Activated CD8-positive, alpha-beta T cell treated with anti-CD3 and anti-CD28 coated beads for 36 hours (primary cell): ENCODE measurements at regions not wholly inside any gene's neighbourhood (a gene's known extent, or its start where the extent isn't known, plus 50 kb on each side); places are given as distances from the start of the nearest gene placed in this dataset.
A peak's percentile ranks its signal among the peaks of the same experiment; 100 is the strongest.

Experiments used
- ATAC-seq: fragments of 200-7000 bp; cut with Tn5 transposase; one replicate; pipeline ENCODE4 v1.10.0; 2021; ENCODE audit warnings: mild to moderate bottlenecking, moderate library complexity
- CTCF ChIA-PET: fragments of 350-600 bp; sonication (Branson Sonifier 250); formaldehyde crosslinking; loops from one replicate; lab custom pipeline; 2021; ENCODE audit warnings: antibody characterized with exemption; lab: Charles Lee
- POLR2A ChIA-PET: fragments of 350-600 bp; sonication (Branson Sonifier 250); formaldehyde crosslinking; loops from one replicate; lab custom pipeline; 2021; ENCODE audit warnings: antibody characterized with exemption; lab: Charles Lee
- DNase-seq: peaks from one replicate; pipeline ENCODE4 v3.0.0-alpha.2; 2020
- H3K27ac Mint-ChIP-seq: one replicate; pipeline ENCODE4 v1.8.0; 2021; ENCODE audit warnings: mild to moderate bottlenecking, mixed read lengths
- H3K27me3 Mint-ChIP-seq: one replicate; pipeline ENCODE4 v1.8.0; 2021; ENCODE audit warnings: mixed read lengths
- H3K36me3 Mint-ChIP-seq: one replicate; pipeline ENCODE4 v1.8.0; 2021; ENCODE audit warnings: low read depth, mixed read lengths
- H3K4me1 Mint-ChIP-seq: one replicate; pipeline ENCODE4 v1.8.0; 2021; ENCODE audit warnings: low read depth, mixed read lengths
- H3K4me3 Mint-ChIP-seq: one replicate; pipeline ENCODE4 v1.8.0; 2021; ENCODE audit warnings: mild to moderate bottlenecking, moderate library complexity, mixed read lengths
- H3K9me3 Mint-ChIP-seq: one replicate; pipeline ENCODE4 v1.8.0; 2021; ENCODE audit warnings: mixed read lengths
- intact Hi-C: fragments of 100-400 bp; cut with micrococcal nuclease; formaldehyde crosslinking; loops from one replicate; pipeline ENCODE4 v1.10.0; 2022
- TF ChIP-seq, protein P1 (sequence below): fragments of 200-600 bp; IDR thresholded peaks from one replicate; pipeline ENCODE4 v1.8.0; 2022; ENCODE audit warnings: antibody characterized with exemption, mild to moderate bottlenecking

DNA sequence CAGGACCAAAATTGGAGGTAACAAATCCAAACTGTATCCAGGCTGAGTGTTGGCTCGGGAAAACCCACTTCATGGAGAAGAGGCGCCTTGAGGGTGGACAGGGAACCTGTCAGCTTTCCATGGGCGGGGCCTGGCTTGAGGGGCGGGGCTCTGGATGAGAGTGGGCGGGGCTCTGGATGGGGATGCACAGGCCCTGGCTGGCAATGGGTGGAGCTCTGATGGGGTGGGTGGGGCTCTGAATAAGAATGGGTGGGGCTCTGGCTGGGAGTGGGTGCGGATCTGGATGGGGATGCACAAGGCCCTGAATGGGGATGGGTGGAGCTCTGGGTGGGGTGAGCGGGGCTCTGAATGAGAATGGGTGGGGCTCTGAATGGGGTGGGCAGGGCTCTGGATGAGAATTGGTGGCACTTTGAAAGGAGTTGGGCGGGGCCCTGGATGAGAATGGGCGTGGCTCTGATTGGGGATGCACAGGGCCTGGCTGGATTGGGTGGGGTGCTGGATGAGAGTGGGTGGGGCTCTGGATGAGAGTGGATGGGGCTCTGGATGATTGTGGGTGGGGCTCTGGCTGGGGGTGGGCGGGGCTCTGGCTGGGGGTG lies 96.6 kb upstream of the NPTX2 start:
- Mint-ChIP-seq H3K36me3 (no peaks in the 10 kb centered on the region), H3K4me3 (no peak overlapping the region), H3K27me3 (no peaks in the 10 kb centered on the region), H3K9me3 (no peaks in the 10 kb centered on the region), H3K4me1 (no peaks in the 10 kb centered on the region), H3K27ac (no peak overlapping the region)
- TF ChIP-seq, protein P1, sequence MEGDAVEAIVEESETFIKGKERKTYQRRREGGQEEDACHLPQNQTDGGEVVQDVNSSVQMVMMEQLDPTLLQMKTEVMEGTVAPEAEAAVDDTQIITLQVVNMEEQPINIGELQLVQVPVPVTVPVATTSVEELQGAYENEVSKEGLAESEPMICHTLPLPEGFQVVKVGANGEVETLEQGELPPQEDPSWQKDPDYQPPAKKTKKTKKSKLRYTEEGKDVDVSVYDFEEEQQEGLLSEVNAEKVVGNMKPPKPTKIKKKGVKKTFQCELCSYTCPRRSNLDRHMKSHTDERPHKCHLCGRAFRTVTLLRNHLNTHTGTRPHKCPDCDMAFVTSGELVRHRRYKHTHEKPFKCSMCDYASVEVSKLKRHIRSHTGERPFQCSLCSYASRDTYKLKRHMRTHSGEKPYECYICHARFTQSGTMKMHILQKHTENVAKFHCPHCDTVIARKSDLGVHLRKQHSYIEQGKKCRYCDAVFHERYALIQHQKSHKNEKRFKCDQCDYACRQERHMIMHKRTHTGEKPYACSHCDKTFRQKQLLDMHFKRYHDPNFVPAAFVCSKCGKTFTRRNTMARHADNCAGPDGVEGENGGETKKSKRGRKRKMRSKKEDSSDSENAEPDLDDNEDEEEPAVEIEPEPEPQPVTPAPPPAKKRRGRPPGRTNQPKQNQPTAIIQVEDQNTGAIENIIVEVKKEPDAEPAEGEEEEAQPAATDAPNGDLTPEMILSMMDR: no peak
- ChIA-PET CTCF (no interaction called here), POLR2A (no interaction called here)
- intact Hi-C loops: no loop called here
- peak; percentile 24 for ATAC-seq
- DNase-seq: peak; percentile 3

DNA sequence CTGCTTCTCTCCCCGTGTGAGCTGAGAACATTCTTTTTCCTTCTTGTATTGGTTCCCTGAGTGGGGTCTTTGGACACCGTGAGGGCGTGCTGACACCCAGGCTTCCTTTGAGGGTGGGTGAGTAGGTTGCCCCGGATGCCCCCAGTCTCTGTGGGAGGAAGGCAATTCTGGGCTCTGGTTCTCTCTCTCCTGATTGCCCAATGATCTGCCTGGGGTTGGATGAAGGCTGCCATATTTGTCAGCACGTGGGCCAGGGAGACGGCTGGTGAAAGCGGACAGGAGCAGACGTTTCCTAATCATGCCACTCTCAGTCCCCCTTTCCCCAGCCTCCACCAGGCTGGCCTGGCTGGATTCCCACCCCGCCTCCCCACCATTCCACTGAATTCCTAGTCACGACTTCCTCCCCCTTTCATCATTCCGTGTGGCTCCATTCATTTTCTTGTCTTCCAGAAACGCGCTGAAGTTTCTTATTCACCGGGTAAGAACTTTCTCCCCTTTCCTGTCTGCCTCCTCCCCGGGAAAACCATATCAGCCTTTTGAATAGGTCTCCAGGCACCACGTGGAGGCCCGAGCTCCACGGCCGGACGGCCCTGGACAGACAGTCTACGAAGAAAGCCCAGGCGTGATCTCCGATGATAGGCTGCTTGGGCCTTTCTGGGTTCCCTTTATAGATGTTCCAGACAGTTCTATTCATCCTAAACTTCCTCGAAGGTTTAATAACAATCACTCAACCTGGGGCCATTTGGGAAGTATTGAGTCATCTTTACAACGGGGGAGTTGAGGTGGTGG lies 98.7 kb upstream of the NPTX2 start:
- Mint-ChIP-seq H3K36me3 (no peaks in the 10 kb centered on the region), H3K4me3 (no peak overlapping the region), H3K9me3 (no peaks in the 10 kb centered on the region), H3K27me3 (no peaks in the 10 kb centered on the region), H3K4me1 (no peaks in the 10 kb centered on the region), H3K27ac (no peak overlapping the region)
- intact Hi-C loops: no loop called here
- ChIA-PET POLR2A (no interaction called here), CTCF (no interaction called here)
- no peak for DNase-seq
- ATAC-seq: no peak
- TF ChIP-seq, protein P1: no peak

DNA sequence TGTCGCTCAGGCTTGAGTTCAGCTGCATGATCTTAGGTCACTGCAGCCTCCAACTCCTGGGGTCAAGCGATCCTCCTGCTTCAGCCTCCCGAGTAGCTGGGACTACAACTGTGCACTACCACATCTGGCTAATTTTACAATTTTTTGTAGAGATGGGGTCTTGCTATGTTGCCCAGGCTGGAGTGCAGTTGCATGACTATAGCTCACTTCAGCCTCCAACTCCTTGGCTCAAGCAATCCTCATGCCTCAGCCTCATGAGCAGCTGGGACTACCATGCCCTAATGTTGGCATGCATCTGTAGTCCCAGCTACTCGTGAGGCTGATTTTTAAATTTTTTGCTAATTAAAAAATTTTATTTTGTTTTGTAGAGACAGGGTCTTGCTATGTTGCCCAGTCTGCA lies 101.9 kb upstream of the NPTX2 start:
- intact Hi-C loops: no loop called here
- ATAC-seq (no peak), DNase-seq (no peak)
- Mint-ChIP-seq H3K27me3 (peaks cover 8% of the 10 kb centered on the region), H3K27ac (no peak overlapping the region), H3K9me3 (no peaks in the 10 kb centered on the region), H3K36me3 (no peaks in the 10 kb centered on the region), H3K4me3 (no peak overlapping the region), H3K4me1 (no peaks in the 10 kb centered on the region)
- ChIA-PET CTCF (no interaction called here), POLR2A (no interaction called here)
- TF ChIP-seq, protein P1: no peak

DNA sequence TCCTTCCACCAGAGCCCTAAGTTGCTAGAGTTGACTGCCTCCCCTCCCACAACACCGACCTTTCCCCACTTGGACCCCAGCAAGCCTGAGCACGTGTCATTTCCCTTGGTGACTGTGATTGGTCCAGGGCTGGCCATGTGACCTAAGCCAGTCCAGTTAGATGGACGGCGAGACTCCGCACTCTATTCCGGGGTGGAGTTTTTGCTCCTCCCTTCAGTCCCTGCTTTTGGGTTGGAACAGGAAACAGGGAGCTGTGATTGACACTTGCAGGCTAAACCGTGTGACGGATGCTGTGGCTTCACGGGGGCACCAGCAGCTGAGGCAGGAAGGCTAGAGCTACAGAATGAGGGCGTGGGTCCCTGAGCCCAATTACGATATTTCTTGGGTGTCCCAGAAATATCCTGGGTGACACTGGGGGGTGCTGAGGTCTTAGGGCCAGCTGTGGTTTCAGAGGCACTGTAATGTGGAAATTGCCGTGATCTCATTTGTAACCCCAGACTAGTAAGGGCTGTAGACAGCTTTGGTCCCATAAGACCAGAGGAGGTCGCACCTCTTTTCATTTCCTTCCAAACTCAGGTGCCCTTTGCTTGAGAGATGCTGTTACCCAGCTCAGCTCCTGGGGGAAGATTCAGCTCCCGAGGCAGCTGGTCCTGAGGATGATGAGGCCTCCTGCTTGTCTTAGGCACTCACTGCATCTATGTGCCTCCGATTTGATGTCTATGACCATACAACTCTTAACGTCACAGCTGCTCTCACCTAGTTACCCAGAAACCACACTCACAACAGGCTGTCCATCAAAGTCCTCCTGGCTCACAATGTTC lies 102.7 kb upstream of the NPTX2 start:
- Mint-ChIP-seq H3K4me1 (no peaks in the 10 kb centered on the region), H3K36me3 (no peaks in the 10 kb centered on the region), H3K9me3 (no peaks in the 10 kb centered on the region), H3K27ac (no peak overlapping the region), H3K27me3 (peaks cover 8% of the 10 kb centered on the region), H3K4me3 (no peak overlapping the region)
- ChIA-PET POLR2A (no interaction called here), CTCF (no interaction called here)
- intact Hi-C loops: no loop called here
- ATAC-seq (no peak), DNase-seq (peak; percentile 2)
- TF ChIP-seq, protein P1: no peak

DNA sequence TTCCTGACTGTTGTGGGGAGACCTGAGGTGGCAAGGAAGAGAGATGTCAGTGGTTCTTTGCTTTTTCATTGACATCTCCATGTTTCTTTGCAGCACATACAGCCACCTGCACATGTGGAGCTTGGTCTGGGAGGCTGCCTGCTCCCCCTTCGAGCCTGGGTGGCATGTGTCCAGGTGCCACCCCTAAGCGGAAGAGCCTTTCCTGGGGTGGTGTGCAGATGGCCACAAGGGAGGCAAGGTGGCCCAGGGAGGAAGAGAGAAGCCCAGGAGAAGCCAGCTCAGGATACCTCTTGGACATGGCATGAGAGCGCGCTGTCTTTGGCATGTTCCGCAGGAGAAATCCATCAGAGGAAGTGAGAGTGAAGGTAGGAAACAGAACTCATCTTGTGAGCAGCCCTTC lies 105.9 kb upstream of the NPTX2 start:
- CTCF ChIA-PET: no interaction called here
- intact Hi-C loops: no loop called here

More for the DNA sequence above, 105.9 kb upstream of the NPTX2 start:
- H3K36me3 Mint-ChIP-seq: no peaks in the 10 kb centered on the region
- H3K27me3 Mint-ChIP-seq: peaks cover 8% of the 10 kb centered on the region
- H3K4me1 Mint-ChIP-seq: no peaks in the 10 kb centered on the region
- H3K9me3 Mint-ChIP-seq: no peaks in the 10 kb centered on the region
- H3K27ac Mint-ChIP-seq: no peak overlapping the region
- no peak for ATAC-seq
- no peak overlapping the region for H3K4me3 Mint-ChIP-seq
- POLR2A ChIA-PET: no interaction called here
- DNase-seq: no peak
- TF ChIP-seq, protein P1: no peak
